CD4-positive, CD25-positive, alpha-beta regulatory T cell (primary cell): ENCODE measurements at regions not wholly inside any gene's neighbourhood (a gene's known extent, or its start where the extent isn't known, plus 50 kb on each side); places are given as distances from the start of the nearest gene placed in this dataset.

ENCODE experiments used
- ATAC-seq, 2 donors: fragments of 150-1000 bp; cut with Tn5 transposase; one replicate each; pipeline ENCODE4 v1.10.0; 2021; ENCODE audit warnings: low read depth in 2 of 2, moderate number of reproducible peaks in 2 of 2, moderate library complexity in 1 of 2
- DNase-seq, 3 donors: peaks; one replicate each; pipeline versions ENCODE4 v3.0.0 to v3.0.0-alpha.2; 2012 to 2022; ENCODE audit warnings: mixed read lengths in 1 of 3
- H3K27ac ChIP-seq: one replicate; pipeline ENCODE4 v1.7.0; 2013; ENCODE audit warnings: mild to moderate bottlenecking, low read length; ENCODE audit not compliant: insufficient read depth, poor library complexity, severe bottlenecking
- H3K27me3 ChIP-seq: one replicate; pipeline ENCODE4 v1.7.0; 2013; ENCODE audit warnings: low read length; ENCODE audit not compliant: control insufficient read depth, insufficient read depth
- H3K36me3 ChIP-seq: one replicate; pipeline ENCODE4 v1.7.0; 2013; ENCODE audit warnings: mild to moderate bottlenecking, low read length, moderate library complexity; ENCODE audit not compliant: control insufficient read depth, insufficient read depth
- H3K4me1 ChIP-seq: 2 replicates; pipeline ENCODE4 v1.7.0; 2013; ENCODE audit warnings: mild to moderate bottlenecking, low read length; ENCODE audit not compliant: insufficient read depth, control insufficient read depth, poor library complexity, severe bottlenecking
- H3K4me3 ChIP-seq: one replicate; pipeline ENCODE4 v1.7.0; 2013; ENCODE audit warnings: low read depth, mild to moderate bottlenecking, low read length, moderate library complexity
- H3K9me3 ChIP-seq, 2 experiments: 1 replicate in 1 of 2; 2 replicates in 1 of 2; pipeline ENCODE4 v1.7.0; 2013; ENCODE audit warnings: low read length in 2 of 2, mild to moderate bottlenecking in 1 of 2, moderate library complexity in 1 of 2; ENCODE audit not compliant: control insufficient read depth in 2 of 2
- H3K27ac Mint-ChIP-seq, 3 donors: one replicate each; pipeline ENCODE4 v1.8.0; 2020 to 2022; ENCODE audit warnings: mild to moderate bottlenecking in 3 of 3, mixed read lengths in 3 of 3, moderate library complexity in 2 of 3
- H3K27me3 Mint-ChIP-seq: one replicate; pipeline ENCODE4 v1.8.0; 2022; ENCODE audit warnings: mild to moderate bottlenecking, mixed read lengths
- H3K36me3 Mint-ChIP-seq: one replicate; pipeline ENCODE4 v1.8.0; 2020; ENCODE audit warnings: mixed read lengths
- H3K4me1 Mint-ChIP-seq, 4 donors: one replicate each; pipeline ENCODE4 v1.8.0; 2020 to 2022; ENCODE audit warnings: mixed read lengths in 4 of 4, mild to moderate bottlenecking in 1 of 4
- H3K4me3 Mint-ChIP-seq, 4 donors: one replicate each; pipeline ENCODE4 v1.8.0; 2020 to 2022; ENCODE audit warnings: mild to moderate bottlenecking in 4 of 4, mixed read lengths in 4 of 4, moderate library complexity in 3 of 4
- H3K9me3 Mint-ChIP-seq, 7 donors: one replicate each; pipeline ENCODE4 v1.8.0; 2020 to 2022; ENCODE audit warnings: mixed read lengths in 7 of 7, mild to moderate bottlenecking in 3 of 7, moderate library complexity in 2 of 7

GRCh38 chr2:136402281-136402680, 284.3 kb upstream of the CXCR4 start:
- peaks cover 34% of the 10 kb centered on the region for H3K27me3 Mint-ChIP-seq
- ATAC-seq: no peak
- no peaks in the 10 kb centered on the region for H3K9me3 ChIP-seq

DNA sequence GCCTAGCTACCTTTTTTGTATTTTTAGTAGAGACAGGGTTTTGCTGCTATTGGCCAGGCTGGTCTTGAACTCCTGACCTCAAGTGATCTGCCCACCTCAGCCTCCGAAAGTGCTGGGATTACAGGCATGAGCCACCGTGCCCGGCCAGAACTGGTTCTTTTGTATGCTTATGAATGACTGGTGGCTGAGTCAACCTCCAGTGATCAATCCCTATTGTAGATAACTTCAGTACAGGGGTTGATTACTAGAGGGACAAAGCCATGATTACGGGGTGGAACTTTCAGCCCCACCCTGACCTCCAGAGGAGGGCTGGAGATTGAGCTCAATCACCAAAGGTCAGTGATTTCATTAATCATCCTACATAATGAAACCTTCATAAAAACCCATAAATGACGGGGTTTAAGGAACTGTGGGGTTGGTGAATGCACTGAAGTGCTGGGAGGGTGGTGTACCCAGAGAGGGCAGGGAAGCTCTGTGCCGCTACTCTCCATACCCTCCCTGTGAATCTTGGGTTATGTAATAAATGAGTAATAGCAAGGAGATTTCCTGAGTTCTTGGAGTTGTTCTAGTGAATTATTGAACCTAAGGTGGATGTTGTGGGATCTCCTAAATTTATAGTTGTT, 281.8 kb upstream of the CXCR4 start:
- H3K4me3 Mint-ChIP-seq: no peak overlapping the region
- Histone ChIP-seq H3K36me3 (no peaks in the 10 kb centered on the region), H3K27me3 (peaks cover 7% of the 10 kb centered on the region), H3K4me3 (no peak overlapping the region), H3K4me1 (no peaks in the 10 kb centered on the region), H3K9me3 (no peaks in the 10 kb centered on the region), H3K27ac (no peak overlapping the region)
- peaks cover 21% of the 10 kb centered on the region for H3K27me3 Mint-ChIP-seq
- ATAC-seq (no peak), DNase-seq (no peak)
- no peak overlapping the region for H3K27ac Mint-ChIP-seq
- H3K9me3 Mint-ChIP-seq: peaks cover 0 to 3% (median 0%) of the 10 kb centered on the region in 7 donors
- H3K4me1 Mint-ChIP-seq: peaks cover 0 to 4% (median 0%) of the 10 kb centered on the region in 4 donors
- H3K36me3 Mint-ChIP-seq: no peaks in the 10 kb centered on the region

More at GRCh38 chr2:136402281-136402680, 284.3 kb upstream of the CXCR4 start:
- H3K4me3 Mint-ChIP-seq: no peak overlapping the region
- H3K27ac ChIP-seq: no peak overlapping the region
- no peaks in the 10 kb centered on the region for H3K36me3 Mint-ChIP-seq
- no peaks in the 10 kb centered on the region for H3K4me1 ChIP-seq
- peaks cover 0 to 3% (median 0%) of the 10 kb centered on the region in 7 donors for H3K9me3 Mint-ChIP-seq
- peaks cover 0 to 4% (median 0%) of the 10 kb centered on the region in 4 donors for H3K4me1 Mint-ChIP-seq
- H3K27ac Mint-ChIP-seq: no peak overlapping the region
- H3K36me3 ChIP-seq: no peaks in the 10 kb centered on the region
- no peak overlapping the region for H3K4me3 ChIP-seq
- H3K27me3 ChIP-seq: peaks cover 19% of the 10 kb centered on the region
- DNase-seq: no peak

DNA sequence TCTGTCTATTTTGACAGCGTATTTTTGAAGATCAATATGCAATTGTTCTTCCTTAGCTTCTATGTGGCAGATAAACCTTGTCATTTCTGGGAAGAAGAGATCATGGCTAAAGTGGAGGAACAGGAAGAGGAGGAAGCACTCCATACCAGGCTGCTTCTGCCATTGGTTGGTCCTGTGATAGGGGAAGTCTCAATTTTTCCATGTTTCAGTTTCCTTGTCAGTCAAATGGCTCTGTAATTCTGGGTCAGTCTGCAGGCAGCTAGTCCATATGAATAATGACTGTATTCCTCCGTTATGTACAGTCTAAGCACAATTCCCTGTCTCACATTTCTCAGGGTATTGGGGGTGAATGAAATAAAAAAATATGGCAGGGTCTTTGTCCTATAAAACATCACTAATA, 277.6 kb upstream of the CXCR4 start:
- Mint-ChIP-seq H3K27me3 (peaks cover 5% of the 10 kb centered on the region), H3K4me1 (peaks cover 5 to 21% (median 7%) of the 10 kb centered on the region in 4 donors), H3K9me3 (no peaks in the 10 kb centered on the region), H3K4me3 (no peak overlapping the region), H3K27ac (no peak overlapping the region), H3K36me3 (no peaks in the 10 kb centered on the region)
- Histone ChIP-seq H3K27me3 (no peaks in the 10 kb centered on the region), H3K9me3 (no peaks in the 10 kb centered on the region), H3K27ac (no peak overlapping the region), H3K4me3 (no peak overlapping the region), H3K36me3 (no peaks in the 10 kb centered on the region), H3K4me1 (peaks cover 6% of the 10 kb centered on the region)
- DNase-seq (no peak), ATAC-seq (no peak)

GRCh38 chr2:136394136-136395060, 276.4 kb upstream of the CXCR4 start:
- no peaks in the 10 kb centered on the region for H3K9me3 ChIP-seq
- Mint-ChIP-seq H3K9me3 (no peaks in the 10 kb centered on the region), H3K27ac (no peak overlapping the region), H3K4me1 (peaks cover 5 to 29% (median 16%) of the 10 kb centered on the region in 4 donors), H3K27me3 (no peaks in the 10 kb centered on the region), H3K36me3 (no peaks in the 10 kb centered on the region), H3K4me3 (no peak overlapping the region)
- no peak for ATAC-seq
- peaks cover 6% of the 10 kb centered on the region for H3K4me1 ChIP-seq
- no peaks in the 10 kb centered on the region for H3K27me3 ChIP-seq
- H3K36me3 ChIP-seq: no peaks in the 10 kb centered on the region
- H3K4me3 ChIP-seq: no peak overlapping the region
- DNase-seq: no peak
- H3K27ac ChIP-seq: no peak overlapping the region

- ATAC-seq: no peak
- no peak overlapping the region for H3K27ac ChIP-seq
- peaks cover 4% of the 10 kb centered on the region for H3K27me3 Mint-ChIP-seq
These were observed 275.6 kb upstream of the CXCR4 start for GRCh38 chr2:136393514-136393913.

GRCh38 chr2:136392897-136393505, 275.1 kb upstream of the CXCR4 start:
- Mint-ChIP-seq H3K4me1 (peaks cover 5 to 29% (median 19%) of the 10 kb centered on the region in 4 donors), H3K27ac (no peak overlapping the region), H3K4me3 (no peak overlapping the region), H3K9me3 (no peaks in the 10 kb centered on the region), H3K36me3 (no peaks in the 10 kb centered on the region), H3K27me3 (peaks cover 4% of the 10 kb centered on the region)
- H3K9me3 ChIP-seq: no peaks in the 10 kb centered on the region
- H3K4me1 ChIP-seq: peaks cover 6% of the 10 kb centered on the region
- H3K4me3 ChIP-seq: no peak overlapping the region
- no peak for ATAC-seq
- H3K27ac ChIP-seq: no peak overlapping the region
- no peaks in the 10 kb centered on the region for H3K27me3 ChIP-seq
- H3K36me3 ChIP-seq: no peaks in the 10 kb centered on the region
- DNase-seq: no peak

More at GRCh38 chr2:136393514-136393913, 275.6 kb upstream of the CXCR4 start:
- no peaks in the 10 kb centered on the region for H3K36me3 ChIP-seq
- peaks cover 6% of the 10 kb centered on the region for H3K4me1 ChIP-seq
- Mint-ChIP-seq H3K27ac (no peak overlapping the region), H3K4me1 (peaks cover 5 to 29% (median 19%) of the 10 kb centered on the region in 4 donors), H3K9me3 (no peaks in the 10 kb centered on the region), H3K4me3 (no peak overlapping the region), H3K36me3 (no peaks in the 10 kb centered on the region)
- no peak overlapping the region for H3K4me3 ChIP-seq
- DNase-seq: no peak
- H3K9me3 ChIP-seq: no peaks in the 10 kb centered on the region
- H3K27me3 ChIP-seq: no peaks in the 10 kb centered on the region

- H3K4me3 ChIP-seq: no peak overlapping the region
- H3K36me3 Mint-ChIP-seq: no peaks in the 10 kb centered on the region
These were observed 271.9 kb upstream of the CXCR4 start for GRCh38 chr2:136389809-136390208.

More at GRCh38 chr2:136389809-136390208, 271.9 kb upstream of the CXCR4 start:
- ATAC-seq (peak; percentile 52 to 53), DNase-seq (peak in 1 of 3 donors; percentile 45)
- H3K36me3 ChIP-seq: no peaks in the 10 kb centered on the region
- H3K27me3 ChIP-seq: no peaks in the 10 kb centered on the region
- Mint-ChIP-seq H3K9me3 (no peaks in the 10 kb centered on the region), H3K4me3 (no peak overlapping the region), H3K27ac (peak overlapping the region in 2 of 3 donors; percentile 28 to 67), H3K4me1 (peaks cover 5 to 32% (median 20%) of the 10 kb centered on the region in 4 donors), H3K27me3 (peaks cover 4% of the 10 kb centered on the region)
- H3K4me1 ChIP-seq: peaks cover 6% of the 10 kb centered on the region
- no peak overlapping the region for H3K27ac ChIP-seq
- no peaks in the 10 kb centered on the region for H3K9me3 ChIP-seq
